ENCODE measurements at regions not wholly inside any gene's neighbourhood (a gene's known extent, or its start where the extent isn't known, plus 50 kb on each side); places are given as distances from the start of the nearest gene placed in this dataset.
"Not testable (repeated sequence)": the region's sequence is repeated elsewhere in the genome, so short reads cannot be mapped to it uniquely, and the experiment has no call there.

- DNase-seq: no peak
- no peaks in the 10 kb centered on the region for H3K9me3 ChIP-seq
- TF ChIP-seq POLR2AphosphoS5 (IDR thresholded peaks at IDR 0.05): no peak
- TF ChIP-seq EP300 (IDR thresholded peaks at IDR 0.05): no peak
- TF ChIP-seq POLR2A (IDR thresholded peaks at IDR 0.05): no peak
- TF ChIP-seq CTCF (IDR thresholded peaks at IDR 0.05): no peak
- intact Hi-C loops (cut with DNase I): loop anchor here (5.0 kb wide), 1 partner anchor 524 kb away; no protein-coding TSS in a partner anchor
- no peaks in the 10 kb centered on the region for H3K36me3 ChIP-seq
- H3K27ac ChIP-seq: no peak overlapping the region
- H3K4me1 ChIP-seq: no peaks in the 10 kb centered on the region
- no peak overlapping the region for H3K4me3 ChIP-seq
- H3K27me3 ChIP-seq: no peaks in the 10 kb centered on the region
- WGBS, 2 donors: 80 to 85% methylated on average over 5 of the region's 5 CpGs
These were observed 476.0 kb downstream of the MFSD1 start for GRCh38 chr3:159277814-159278213.

- H3K27me3 ChIP-seq: no peaks in the 10 kb centered on the region
- H3K27ac ChIP-seq: no peak overlapping the region
- H3K4me1 ChIP-seq: no peaks in the 10 kb centered on the region
- H3K36me3 ChIP-seq: no peaks in the 10 kb centered on the region
- H3K9me3 ChIP-seq: no peaks in the 10 kb centered on the region
- WGBS, 2 donors: 80 to 85% methylated on average over 10 of the region's 10 CpGs
- no peak overlapping the region for H3K4me3 ChIP-seq
- TF ChIP-seq POLR2A (IDR thresholded peaks at IDR 0.05) (no peak), CTCF (IDR thresholded peaks at IDR 0.05) (no peak), EP300 (IDR thresholded peaks at IDR 0.05) (no peak), POLR2AphosphoS5 (IDR thresholded peaks at IDR 0.05) (no peak)
- no peak for DNase-seq
- intact Hi-C loops (cut with DNase I): no loop called here
These were observed 478.7 kb downstream of the MFSD1 start for GRCh38 chr3:159280386-159281191.

- Histone ChIP-seq H3K36me3 (no peaks in the 10 kb centered on the region), H3K27me3 (no peaks in the 10 kb centered on the region), H3K4me3 (no peak overlapping the region), H3K27ac (no peak overlapping the region), H3K9me3 (no peaks in the 10 kb centered on the region), H3K4me1 (no peaks in the 10 kb centered on the region)
- no peak for DNase-seq
- WGBS, 2 donors: 63 to 73% methylated on average over 1 of the region's 1 CpG
- TF ChIP-seq CTCF (IDR thresholded peaks at IDR 0.05) (no peak), EP300 (IDR thresholded peaks at IDR 0.05) (no peak), POLR2A (IDR thresholded peaks at IDR 0.05) (no peak), POLR2AphosphoS5 (IDR thresholded peaks at IDR 0.05) (no peak)
- intact Hi-C loops (cut with DNase I): no loop called here
These were observed 491.6 kb downstream of the MFSD1 start for GRCh38 chr3:159293493-159293892.

GRCh38 chr3:159301961-159302360 lies 500.1 kb downstream of the MFSD1 start:
- intact Hi-C loops (cut with DNase I): no loop called here
- no peak for DNase-seq
- no peak overlapping the region for H3K4me3 ChIP-seq
- no peak overlapping the region for H3K27ac ChIP-seq
- no peaks in the 10 kb centered on the region for H3K27me3 ChIP-seq
- no peak for TF ChIP-seq CTCF (IDR thresholded peaks at IDR 0.05)
- no peak for TF ChIP-seq POLR2A (IDR thresholded peaks at IDR 0.05)
- TF ChIP-seq POLR2AphosphoS5 (IDR thresholded peaks at IDR 0.05): no peak
- no peak for TF ChIP-seq EP300 (IDR thresholded peaks at IDR 0.05)
- 64 to 69% methylated on average over 1 of the region's 1 CpG for WGBS, 2 donors
- no peaks in the 10 kb centered on the region for H3K9me3 ChIP-seq
- H3K36me3 ChIP-seq: no peaks in the 10 kb centered on the region
- no peaks in the 10 kb centered on the region for H3K4me1 ChIP-seq

GRCh38 chr3:159305017-159305416 lies 503.2 kb downstream of the MFSD1 start:
- DNase-seq: no peak
- Histone ChIP-seq H3K27me3 (no peaks in the 10 kb centered on the region), H3K4me3 (no peak overlapping the region), H3K9me3 (no peaks in the 10 kb centered on the region), H3K27ac (no peak overlapping the region), H3K36me3 (no peaks in the 10 kb centered on the region), H3K4me1 (no peaks in the 10 kb centered on the region)
- intact Hi-C loops (cut with DNase I): no loop called here
- no peak for TF ChIP-seq CTCF (IDR thresholded peaks at IDR 0.05)
- TF ChIP-seq POLR2A (IDR thresholded peaks at IDR 0.05): no peak
- no peak for TF ChIP-seq EP300 (IDR thresholded peaks at IDR 0.05)
- TF ChIP-seq POLR2AphosphoS5 (IDR thresholded peaks at IDR 0.05): no peak

GRCh38 chr3:159316706-159317105 lies 514.9 kb downstream of the MFSD1 start:
- H3K9me3 ChIP-seq; DNase-seq; H3K27me3 ChIP-seq; H3K4me3 ChIP-seq; H3K36me3 ChIP-seq; H3K27ac ChIP-seq; H3K4me1 ChIP-seq; intact Hi-C loops (cut with DNase I): not testable (repeated sequence)
- WGBS, 2 donors: 34 to 61% methylated on average over 3 of the region's 3 CpGs
